NCI-H82 treated with DMSO at 0.1 percent for 48 hours (cell line): ENCODE measurements at regions not wholly inside any gene's neighbourhood (a gene's known extent, or its start where the extent isn't known, plus 50 kb on each side); places are given as distances from the start of the nearest gene placed in this dataset.
"Not testable (repeated sequence)": the region's sequence is repeated elsewhere in the genome, so short reads cannot be mapped to it uniquely, and the experiment has no call there.

Source experiments
- DNase-seq: peaks from one replicate; lab custom pipeline; 2025; ENCODE audit not compliant: unreplicated experiment; lab: John Stamatoyannopoulos, UW

DNA sequence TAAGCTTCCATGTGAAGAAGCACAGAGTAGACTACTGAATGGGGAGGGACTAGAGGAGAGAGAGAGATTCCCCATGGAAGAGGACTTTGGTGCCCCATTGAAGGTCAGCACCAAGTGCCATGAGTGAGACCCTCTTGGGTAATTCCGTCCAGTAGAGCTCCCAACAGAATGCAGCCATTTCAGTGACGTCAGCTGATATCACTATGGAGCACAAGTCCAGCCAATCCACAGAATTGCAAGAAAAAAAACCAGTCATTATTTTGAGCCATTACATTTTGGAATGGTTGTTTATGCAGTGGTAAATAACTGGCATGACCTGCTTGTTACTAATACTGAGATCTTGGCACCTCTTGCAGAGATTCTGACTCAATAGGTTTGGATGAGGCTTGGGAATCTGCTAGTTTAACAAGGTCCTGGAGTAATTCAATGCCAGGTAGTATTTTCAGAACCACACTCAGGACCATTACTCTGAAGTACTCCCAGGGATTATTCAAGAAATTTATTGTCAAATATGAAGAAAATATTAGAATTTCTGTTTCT lies 52.6 kb upstream of the SP8 start:
- no peak for DNase-seq

GRCh38 chr7:20839987-20840386 lies 53.3 kb upstream of the SP8 start:
- no peak for DNase-seq

DNA sequence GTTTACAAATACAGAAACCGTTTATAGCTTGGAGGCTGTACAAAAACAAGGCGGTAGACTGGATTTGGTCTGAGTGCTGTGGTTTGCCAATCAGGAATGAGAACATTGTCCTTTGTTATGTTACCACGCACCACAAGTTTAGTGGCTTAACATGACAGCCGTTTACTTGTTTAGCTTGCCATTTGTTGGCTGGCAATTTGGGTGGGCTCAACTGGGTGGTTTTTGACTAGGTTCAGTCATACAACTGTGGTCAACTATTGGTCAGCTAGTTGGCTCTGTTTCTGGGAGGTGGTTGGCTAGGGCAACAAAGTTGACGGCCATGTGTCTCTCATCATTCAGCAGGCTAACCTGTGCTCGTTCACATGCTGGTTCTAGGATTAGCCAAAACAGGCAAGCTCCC lies 60.1 kb upstream of the SP8 start:
- no peak for DNase-seq

DNA sequence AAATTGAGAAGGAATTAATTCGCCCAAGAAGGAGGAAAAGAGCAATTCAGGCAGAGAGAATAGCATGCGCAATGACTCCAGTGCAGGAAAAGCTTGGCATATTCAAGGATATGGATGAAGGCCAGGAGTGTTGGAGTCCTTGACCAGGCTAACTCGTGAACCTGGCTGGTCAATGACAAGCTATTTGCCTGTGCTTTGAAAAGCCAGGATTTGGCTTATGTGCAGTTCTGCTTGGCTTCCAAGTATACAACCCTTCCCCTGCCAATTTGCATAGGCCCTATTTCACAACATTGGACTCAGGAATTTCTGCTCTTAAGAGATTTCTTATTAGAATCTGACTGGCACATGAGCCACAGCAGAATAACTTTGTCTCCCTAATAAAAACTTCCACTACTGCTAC lies 72.3 kb upstream of the SP8 start:
- DNase-seq, result no peak

GRCh38 chr7:20861468-20861867 lies 74.8 kb upstream of the SP8 start:
- DNase-seq, result no peak

- DNase-seq, result no peak
Measured at GRCh38 chr7:20862554-20862953, 75.9 kb upstream of the SP8 start.

DNA sequence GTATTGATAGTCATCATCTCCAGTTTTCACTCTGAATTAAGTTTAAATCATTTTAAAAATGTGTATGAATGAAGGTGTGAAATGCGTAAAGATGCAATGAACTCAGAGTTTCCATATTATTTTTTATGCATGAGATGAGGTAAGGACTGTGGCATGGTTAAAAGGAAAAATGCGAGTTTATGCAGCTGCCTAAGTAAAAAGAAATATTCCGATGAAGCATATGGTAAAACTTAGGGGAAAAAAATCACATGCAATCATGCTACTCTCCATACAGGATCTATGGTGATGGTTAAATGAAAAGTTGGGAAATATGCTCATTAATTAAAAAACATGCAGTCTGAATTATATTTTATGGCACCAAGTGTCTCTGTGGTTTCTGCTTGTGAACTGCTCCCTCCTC lies 77.5 kb upstream of the SP8 start:
- DNase-seq, result no peak

GRCh38 chr7:20865684-20866083 lies 79.0 kb upstream of the SP8 start:
- no peak for DNase-seq

GRCh38 chr7:20870977-20871376 lies 84.3 kb upstream of the SP8 start:
- no peak for DNase-seq

DNA sequence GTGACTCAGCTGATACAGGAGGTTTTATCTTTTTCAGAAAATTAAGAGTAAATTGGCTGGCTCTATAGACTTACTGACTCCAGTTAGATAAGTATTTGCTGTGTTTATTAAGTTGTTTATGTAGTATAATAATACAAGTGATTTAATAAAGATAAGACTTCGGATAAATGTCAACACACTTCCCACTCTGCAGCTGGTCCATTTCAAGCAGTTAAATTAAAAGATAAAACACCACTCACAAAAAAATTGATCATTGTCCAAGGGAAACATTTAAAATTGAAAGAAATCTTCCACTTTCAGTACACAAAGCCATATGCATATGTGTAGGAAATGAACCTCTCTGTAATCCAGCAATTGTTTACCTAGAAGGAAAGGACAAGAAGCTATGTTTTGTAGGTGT lies 106.1 kb upstream of the SP8 start:
- no peak for DNase-seq

DNA sequence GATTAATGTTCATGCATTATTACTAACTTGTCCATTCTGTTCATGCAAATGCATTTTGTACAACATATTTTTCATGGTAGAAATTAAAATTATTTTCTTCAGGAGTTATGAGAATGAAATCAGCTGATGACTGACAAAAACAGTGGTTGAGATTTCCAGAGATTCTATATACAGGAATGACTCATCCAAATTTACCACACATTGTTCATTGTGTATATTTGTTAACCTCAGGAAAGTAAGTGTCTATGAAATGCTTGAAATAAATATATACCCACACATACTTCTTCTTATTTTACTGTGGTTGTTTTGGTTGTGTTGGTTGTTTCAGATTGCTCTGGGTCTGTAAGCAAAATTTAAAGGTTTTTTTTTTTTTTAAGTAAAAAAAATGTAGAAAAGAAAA lies 108.1 kb upstream of the SP8 start:
- no peak for DNase-seq

DNA sequence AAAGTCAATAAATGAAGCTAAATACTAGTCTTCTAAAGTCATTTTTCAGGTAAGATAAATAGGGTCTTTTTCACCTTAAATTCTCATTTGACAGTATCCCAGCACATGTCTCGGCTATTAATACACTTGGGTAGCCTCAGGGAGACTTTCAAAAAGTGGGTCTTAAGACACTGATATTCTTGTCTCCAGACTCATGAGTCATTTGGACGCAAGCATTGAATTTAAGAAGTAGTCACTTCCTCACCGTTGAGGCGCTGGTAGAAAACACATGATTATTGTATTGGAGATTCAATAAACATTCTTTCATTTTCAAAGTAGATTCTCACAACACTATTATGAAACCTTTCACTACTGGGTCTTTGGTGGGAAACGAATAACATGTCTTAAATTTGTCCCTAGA lies 108.9 kb upstream of the SP8 start:
- no peak for DNase-seq

DNA sequence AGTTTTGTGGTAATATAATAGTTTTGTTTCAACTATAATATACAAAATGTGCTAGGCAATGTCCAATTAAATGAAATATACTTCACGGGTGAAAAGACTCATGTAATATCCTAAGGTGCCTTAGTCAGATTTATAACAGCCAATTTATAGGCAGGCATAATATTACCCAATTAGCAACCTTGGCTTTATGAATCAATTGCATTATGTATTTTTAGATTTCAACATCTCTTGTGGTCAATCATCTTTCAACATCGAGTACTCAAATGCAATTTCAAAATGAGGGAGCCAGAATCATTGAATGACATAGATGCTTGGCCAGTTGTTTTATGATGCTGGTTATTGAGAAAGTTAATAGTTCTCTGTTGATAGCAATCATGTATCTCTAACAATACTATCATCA lies 110.3 kb upstream of the SP8 start:
- no peak for DNase-seq

- DNase-seq, result no peak
Measured at GRCh38 chr7:20906801-20907453, 120.2 kb upstream of the SP8 start.

- DNase-seq, result no peak
Measured at GRCh38 chr7:20911081-20911480, 124.4 kb upstream of the SP8 start.

DNA sequence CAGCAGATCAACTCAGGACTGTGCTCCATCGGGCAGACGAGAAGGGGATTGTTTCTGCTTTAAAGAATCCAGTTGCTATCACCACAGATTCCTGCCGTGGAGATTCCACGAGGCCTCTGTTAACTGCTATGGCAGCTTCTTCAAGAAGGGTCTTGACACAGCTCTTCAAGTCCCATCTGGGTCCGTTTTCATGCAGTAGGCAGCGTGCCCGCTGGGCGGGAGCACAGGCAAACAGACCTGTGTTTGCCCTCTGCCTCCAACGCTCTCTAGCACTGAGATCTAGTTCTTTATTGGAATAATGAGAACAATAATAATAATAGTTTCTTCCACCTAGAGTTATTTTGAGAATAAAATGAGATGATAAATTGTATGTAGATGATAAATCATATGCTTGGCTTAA lies 127.2 kb upstream of the SP8 start:
- DNase-seq, result no peak

GRCh38 chr7:20916311-20916710 lies 129.6 kb upstream of the SP8 start:
- no peak for DNase-seq

GRCh38 chr7:20917603-20918002 lies 130.9 kb upstream of the SP8 start:
- DNase-seq, result no peak

DNA sequence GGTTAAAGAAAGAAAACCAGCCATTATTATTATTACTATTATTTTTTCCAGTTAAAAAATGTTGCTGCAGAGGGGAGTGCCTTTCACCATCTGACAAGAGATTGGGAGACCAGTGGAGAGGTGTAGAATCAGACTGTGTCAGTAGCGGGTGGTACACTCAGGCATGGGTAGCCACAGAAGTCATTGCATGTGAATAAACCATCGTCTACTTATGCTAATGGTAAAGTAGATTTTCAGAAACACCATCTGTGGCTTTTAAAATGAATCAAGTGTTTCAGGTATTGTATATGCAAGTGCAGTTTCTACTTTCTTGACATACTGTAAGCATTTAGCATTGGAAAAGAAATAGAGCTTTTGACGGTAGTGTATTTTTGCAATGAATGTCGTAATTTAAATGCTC lies 131.5 kb upstream of the SP8 start:
- DNase-seq, result no peak

DNA sequence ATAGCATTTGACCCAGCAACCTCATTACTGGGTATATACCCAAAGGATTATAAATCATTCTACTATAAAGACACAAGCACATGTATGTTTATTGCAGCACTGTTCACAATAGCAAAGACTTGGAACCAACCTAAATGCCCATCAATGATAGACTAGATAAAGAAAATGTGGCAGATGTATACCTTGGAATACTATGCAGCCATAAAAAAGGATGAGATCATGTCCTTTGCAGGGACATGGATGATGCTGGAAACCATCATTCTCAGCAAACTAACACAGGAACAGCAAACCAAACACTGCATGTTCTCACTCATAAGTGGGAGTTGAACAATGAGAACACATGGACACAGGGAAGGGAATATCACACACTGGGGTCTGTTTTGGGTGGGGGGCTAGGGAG lies 140.5 kb upstream of the SP8 start:
- not testable (repeated sequence) for DNase-seq

- DNase-seq, result no peak
Measured at GRCh38 chr7:20927976-20928375, 141.3 kb upstream of the SP8 start.

DNA sequence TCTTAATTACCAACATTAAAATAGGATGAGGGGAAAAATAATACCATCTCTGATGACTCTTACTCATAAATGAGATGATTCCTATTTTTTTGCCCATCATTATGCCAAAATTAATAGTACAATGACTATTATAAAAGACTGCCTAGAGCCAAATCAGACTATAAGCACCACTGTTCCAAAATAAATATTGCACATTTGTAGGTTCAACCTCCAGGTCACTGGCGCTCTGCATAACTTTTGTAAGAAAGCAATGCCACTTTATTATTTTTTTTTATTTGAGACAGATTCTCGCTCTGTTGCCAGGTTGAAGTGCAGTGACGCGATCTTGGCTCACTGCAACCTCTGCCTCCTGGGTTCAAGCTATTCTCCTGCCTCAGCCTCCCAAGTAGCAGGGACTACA lies 142.5 kb upstream of the SP8 start:
- no peak for DNase-seq

DNA sequence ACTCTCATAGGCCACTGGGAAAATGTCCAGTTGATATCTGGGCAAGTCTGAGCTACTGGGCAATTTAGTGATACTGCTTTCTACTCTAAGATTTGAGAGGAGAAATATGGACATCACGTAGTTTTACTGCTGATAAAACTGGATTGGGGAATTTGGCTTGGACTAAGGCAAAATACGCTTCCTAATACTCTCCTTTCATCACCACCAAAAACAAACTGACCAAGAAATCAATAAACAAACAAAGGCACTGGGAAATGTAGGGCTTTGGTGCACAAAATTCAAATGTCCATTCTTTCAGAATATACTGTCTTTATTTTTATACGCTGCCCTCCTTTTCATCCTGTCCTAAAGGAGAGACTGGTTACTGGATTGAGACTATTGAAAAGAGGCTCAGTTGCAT lies 145.1 kb upstream of the SP8 start:
- no peak for DNase-seq
